HG03565 (cell line): ENCODE measurements at regions not wholly inside any gene's neighbourhood (a gene's known extent, or its start where the extent isn't known, plus 50 kb on each side); places are given as distances from the start of the nearest gene placed in this dataset.
"Not testable (repeated sequence)": the region's sequence is repeated elsewhere in the genome, so short reads cannot be mapped to it uniquely, and the experiment has no call there.

ENCODE experiments used
- ATAC-seq: cut with Tn5 transposase; IDR thresholded peaks from one replicate; pipeline ENCODE4 v1.9.1; 2021; ENCODE audit warnings: mild to moderate bottlenecking, moderate library complexity; ENCODE audit not compliant: unreplicated experiment

- no peak for ATAC-seq
Measured at GRCh38 chr1:55536545-55536865, 321.3 kb upstream of the USP24 start.

- ATAC-seq, result no peak
Measured at GRCh38 chr1:55535724-55536544, 320.8 kb upstream of the USP24 start.

GRCh38 chr1:55534565-55535121 is 319.5 kb upstream of the USP24 start:
- no peak for ATAC-seq

- ATAC-seq, result no peak
Measured at GRCh38 chr1:55531644-55532043, 316.5 kb upstream of the USP24 start.

- ATAC-seq, result no peak
Measured at GRCh38 chr1:55530749-55531478, 315.8 kb upstream of the USP24 start.

GRCh38 chr1:55529017-55529416 is 313.9 kb upstream of the USP24 start:
- no peak for ATAC-seq

GRCh38 chr1:55527831-55528230 is 312.7 kb upstream of the USP24 start:
- no peak for ATAC-seq

- ATAC-seq, result no peak
Measured at GRCh38 chr1:55526716-55527115, 311.6 kb upstream of the USP24 start.

- no peak for ATAC-seq
Measured at GRCh38 chr1:55524006-55524405, 308.8 kb upstream of the USP24 start.

GRCh38 chr1:55522982-55523381 is 307.8 kb upstream of the USP24 start:
- no peak for ATAC-seq

GRCh38 chr1:55522353-55522903 is 307.3 kb upstream of the USP24 start:
- no peak for ATAC-seq

- no peak for ATAC-seq
Measured at GRCh38 chr1:55520861-55521260, 305.7 kb upstream of the USP24 start.

- no peak for ATAC-seq
Measured at GRCh38 chr1:55519937-55520683, 304.9 kb upstream of the USP24 start.

GRCh38 chr1:55519276-55519675 is 304.1 kb upstream of the USP24 start:
- ATAC-seq, result no peak

GRCh38 chr1:55517036-55517435 is 301.9 kb upstream of the USP24 start:
- no peak for ATAC-seq

GRCh38 chr1:55514571-55514970 is 299.4 kb upstream of the USP24 start:
- ATAC-seq, result not testable (repeated sequence)

GRCh38 chr1:55512466-55512865 is 297.3 kb upstream of the USP24 start:
- no peak for ATAC-seq

- ATAC-seq, result no peak
Measured at GRCh38 chr1:55507578-55507931, 292.4 kb upstream of the USP24 start.

- ATAC-seq, result no peak
Measured at GRCh38 chr1:55506740-55507577, 291.8 kb upstream of the USP24 start.

- ATAC-seq, result no peak
Measured at GRCh38 chr1:55505326-55505725, 290.2 kb upstream of the USP24 start.
